K562 (cell line): ENCODE measurements at regions not wholly inside any gene's neighbourhood (a gene's known extent, or its start where the extent isn't known, plus 50 kb on each side); places are given as distances from the start of the nearest gene placed in this dataset.

Experiments used
- ATAC-seq: fragments of 200-7000 bp; cut with Tn5 transposase; 3 replicates; pipeline ENCODE4 v1.9.1; 2020; ENCODE audit warnings: moderate library complexity
- BruUV-seq: library from RNA; stranded (reverse); fragments of 400-500 nt; replicated peaks from 2 replicates; lab custom pipeline; 2021; lab: Mats Ljungman, UMichigan
- CTCF ChIA-PET: fragments of 300-600 bp; formaldehyde crosslinking; extraction: SDS; loops from one replicate; lab custom pipeline; 2021; ENCODE audit warnings: low intra/inter-chr PET ratio; lab: Yijun Ruan, JAX
- POLR2A ChIA-PET: fragments of 300-600, 350-650 bp; sonication (Branson Sonifier 250); formaldehyde crosslinking; extraction: SDS; loops from one replicate; lab custom pipeline; 2021; ENCODE audit warnings: antibody characterized with exemption, inconsistent platforms; lab: Yijun Ruan, JAX
- DNase-seq, 4 experiments: peaks; one replicate each; pipeline versions ENCODE4 v3.0.0 to v3.0.0-alpha.2; 2011 to 2018; ENCODE audit warnings: low spot score in 3 of 4, mixed read lengths in 3 of 4; ENCODE audit errors: extremely low read depth in 1 of 4
- FAIRE-seq: peaks from 2 replicates; lab custom pipeline; 2011; peaks lifted over from hg19 to GRCh38; lab: Jason Lieb, UNC
- H2AFZ ChIP-seq: 2 replicates; pipeline ENCODE4 v1.6.0; 2011; ENCODE audit warnings: low read depth, low read length, control low read depth, inconsistent platforms
- H3K27ac ChIP-seq: fragments of 200-600 bp; 3 replicates; pipeline ENCODE4 v1.8.0; 2011; ENCODE audit warnings: low read depth, mild to moderate bottlenecking, control low read depth, inconsistent platforms, low read length, moderate library complexity, mixed read lengths; ENCODE audit errors: extremely low read depth
- H3K27me3 ChIP-seq, 2 experiments: fragments of 300-600 bp in 1 of 2; 2 replicates in 1 of 2; 3 replicates in 1 of 2; pipeline versions ENCODE4 v1.6.0 to v1.8.0; 2011; ENCODE audit warnings: inconsistent platforms in 2 of 2, low read length in 2 of 2, mild to moderate bottlenecking in 1 of 2, mixed read lengths in 1 of 2, moderate library complexity in 1 of 2; ENCODE audit not compliant: control insufficient read depth in 2 of 2, insufficient read depth in 2 of 2
- H3K36me3 ChIP-seq: fragments of 300-600 bp; 3 replicates; pipeline ENCODE4 v1.8.0; 2011; ENCODE audit warnings: mild to moderate bottlenecking, low read length, inconsistent platforms; ENCODE audit not compliant: control insufficient read depth, insufficient read depth
- H3K4me1 ChIP-seq, 2 experiments: fragments of 200-600 bp in 1 of 2; replicated peaks in 1 of 2; 2 replicates in 1 of 2; 3 replicates in 1 of 2; pipeline versions ENCODE4 v1.5.1 to v1.8.0; 2011; ENCODE audit warnings: inconsistent platforms in 2 of 2, low read length in 2 of 2, mild to moderate bottlenecking in 1 of 2, mixed read lengths in 1 of 2, moderate library complexity in 1 of 2; ENCODE audit not compliant: control insufficient read depth in 2 of 2, insufficient read depth in 2 of 2
- H3K4me2 ChIP-seq: 2 replicates; pipeline ENCODE4 v1.6.1; 2011; ENCODE audit warnings: low read length, control low read depth, inconsistent platforms, mixed read lengths; ENCODE audit not compliant: insufficient read depth
- H3K4me3 ChIP-seq: fragments of 200-600 bp; sonication (generic), shearing (Covaris generic); 2 replicates; pipeline ENCODE4 v1.5.1; 2016; ENCODE audit warnings: control low read depth, inconsistent platforms
- H3K79me2 ChIP-seq: fragments of 200-600 bp; 3 replicates; pipeline ENCODE4 v1.8.0; 2011; ENCODE audit warnings: low read length, inconsistent platforms; ENCODE audit not compliant: control insufficient read depth, insufficient read depth
- H3K9ac ChIP-seq, 2 experiments: 2 replicates each; pipeline versions ENCODE4 v1.6.0 to v1.6.1; 2011; ENCODE audit warnings: low read depth in 2 of 2, low read length in 2 of 2, control low read depth in 1 of 2, inconsistent platforms in 1 of 2, mild to moderate bottlenecking in 1 of 2, mixed read lengths in 1 of 2; ENCODE audit not compliant: insufficient read depth in 1 of 2
- H3K9me1 ChIP-seq: one replicate; pipeline ENCODE4 v1.6.0; 2011; ENCODE audit warnings: inconsistent platforms, mild to moderate bottlenecking, low read length, moderate library complexity; ENCODE audit not compliant: control insufficient read depth, insufficient read depth
- H3K9me3 ChIP-seq: replicated peaks from 2 replicates; pipeline ENCODE4 v1.5.1; 2011; ENCODE audit warnings: low read depth, low read length, inconsistent platforms; ENCODE audit not compliant: control insufficient read depth, insufficient read depth
- H4K20me1 ChIP-seq: replicated peaks from 2 replicates; pipeline ENCODE4 v1.6.1; 2011; ENCODE audit warnings: low read length, inconsistent platforms, mixed read lengths; ENCODE audit not compliant: control insufficient read depth, insufficient read depth
- BCOR ChIP-seq: fragments of 450-650 bp; IDR thresholded peaks from 2 replicates; pipeline ENCODE4 v1.6.1; 2016
- CAMTA2 ChIP-seq: fragments of 250-450 bp; sonication (Bioruptor Pico); conservative IDR thresholded peaks from 2 replicates; pipeline ENCODE4 v1.5.1; 2022
- MLLT1 ChIP-seq, 2 experiments: fragments of 450-650 bp; IDR thresholded peaks; 2 replicates each; pipeline ENCODE4 v1.6.1; 2016
- MLX ChIP-seq, 2 experiments: fragments of 450-650 bp in 1 of 2; sonication (generic) in 1 of 2; formaldehyde crosslinking; conservative IDR thresholded peaks; 2 replicates each; pipeline versions ENCODE4 v1.4.0 to v1.8.1; 2020 to 2022; ENCODE audit warnings: mild to moderate bottlenecking in 1 of 2, missing genetic modification reagents in 1 of 2
- MYC ChIP-seq, 2 experiments: fragments of 250-450 bp in 1 of 2; sonication (Bioruptor Pico) in 1 of 2; IDR thresholded peaks; 2 replicates each; pipeline versions ENCODE4 v1.5.1 to v1.6.1; 2012 to 2021; ENCODE audit warnings: low read depth in 2 of 2, borderline replicate concordance in 1 of 2, improper control_type of control experiment in 1 of 2, low read length in 1 of 2, mild to moderate bottlenecking in 1 of 2, moderate library complexity in 1 of 2
- NELFE ChIP-seq: IDR thresholded peaks from 2 replicates; pipeline ENCODE4 v1.6.1; 2011; ENCODE audit warnings: mild to moderate bottlenecking; ENCODE audit not compliant: insufficient read depth, insufficient read length
- VEZF1 ChIP-seq: fragments of 200-800 bp; sonication (Bioruptor generic); IDR thresholded peaks from 2 replicates; pipeline ENCODE4 v1.6.1; 2017; ENCODE audit warnings: missing genetic modification characterization, missing compliant biosample characterization
- ZNF324 ChIP-seq: fragments of 250-450 bp; sonication (Bioruptor Pico); IDR thresholded peaks from 2 replicates; pipeline ENCODE4 v1.4.0; 2020; ENCODE audit warnings: mild to moderate bottlenecking
- WGBS: fragments of 100-300 bp; shearing (Covaris generic); methylation state at CpG from one replicate; pipeline ENCODE4 v1.1.6; 2016; ENCODE audit warnings: low coverage, mixed read lengths; ENCODE audit not compliant: insufficient coverage; ENCODE audit errors: missing lambda C conversion rate; 5-methylcytosine and 5-hydroxymethylcytosine counted together
- in situ Hi-C: fragments of 300-500 bp; cut with MboI; formaldehyde crosslinking; loops from 4 replicates; pipeline ENCODE4 v1.15.0; 2018; ENCODE audit warnings: inconsistent platforms, mixed read lengths
- intact Hi-C: fragments of 100-400 bp; cut with micrococcal nuclease; formaldehyde crosslinking; loops from 2 replicates; pipeline ENCODE4 v1.14.2; 2022

GRCh38 chr4:188804861-188805260 lies 665.6 kb downstream of the TRIML1 start (continued):
- TF ChIP-seq MLX (CRISPR knock-in tag; conservative IDR thresholded peaks at IDR 0.05) = no peak

GRCh38 chr4:188811121-188811520 lies 671.9 kb downstream of the TRIML1 start:
- H4K20me1 ChIP-seq = no peaks in the 10 kb centered on the region
- no peak overlapping the region for H3K4me2 ChIP-seq
- 0% methylated on average over 1 of the region's 1 CpG for WGBS
- H2AFZ ChIP-seq = no peak overlapping the region
- in situ Hi-C loops (no loop called here), intact Hi-C loops (no loop called here)
- no peak for TF ChIP-seq ZNF324
- no peak for TF ChIP-seq MYC (IDR thresholded peaks at IDR 0.05; ENCODE audit: low read depth, low read length)
- TF ChIP-seq MYC (CRISPR knock-in tag; IDR thresholded peaks at IDR 0.05; ENCODE audit: borderline replicate concordance, low read depth) = no peak
- no peak for TF ChIP-seq VEZF1 (CRISPR knock-in tag)
- TF ChIP-seq MLLT1 (IDR thresholded peaks at IDR 0.05) = no peak
- no peak for TF ChIP-seq NELFE
- no peak for TF ChIP-seq BCOR
- TF ChIP-seq CAMTA2 = no peak
- no peak overlapping the region for H3K4me3 ChIP-seq
- ATAC-seq (no peak), FAIRE-seq (no peak), DNase-seq (no peak)
- no peaks in the 10 kb centered on the region for H3K9me1 ChIP-seq
- ChIA-PET CTCF (no interaction called here), POLR2A (no interaction called here)
- H3K9me3 ChIP-seq = no peaks in the 10 kb centered on the region; the same call in 1 of the 2 replicates
- no peak overlapping the region for H3K27ac ChIP-seq
- no peaks in the 10 kb centered on the region for H3K79me2 ChIP-seq
- H3K36me3 ChIP-seq = no peaks in the 10 kb centered on the region
- H3K9ac ChIP-seq = no peak overlapping the region
- H3K27me3 ChIP-seq = no peaks in the 10 kb centered on the region
- H3K4me1 ChIP-seq = no peaks in the 10 kb centered on the region
- BruUV-seq = no TSS peak
